H1 (cell line): ENCODE measurements at regions not wholly inside any gene's neighbourhood (a gene's known extent, or its start where the extent isn't known, plus 50 kb on each side); places are given as distances from the start of the nearest gene placed in this dataset.

Source experiments
- EP300 ChIP-seq, 2 experiments: IDR thresholded peaks; 1 replicate in 1 of 2; 2 replicates in 1 of 2; pipeline ENCODE4 v1.6.1; 2011 to 2012; ENCODE audit warnings: low read depth in 2 of 2, low read length in 2 of 2, mild to moderate bottlenecking in 2 of 2, borderline replicate concordance in 1 of 2, inconsistent platforms in 1 of 2, moderate library complexity in 1 of 2
- GABPA ChIP-seq: IDR thresholded peaks from 2 replicates; pipeline ENCODE4 v1.6.1; 2011; ENCODE audit warnings: mild to moderate bottlenecking, low read length, moderate library complexity, borderline replicate concordance; ENCODE audit not compliant: insufficient read depth
- KDM5A ChIP-seq: fragments of 200-600 bp; IDR thresholded peaks from 2 replicates; pipeline ENCODE4 v1.7.1; 2012; ENCODE audit warnings: mild to moderate bottlenecking, low read length, inconsistent platforms, mixed read lengths
- POU5F1 ChIP-seq: IDR thresholded peaks from 2 replicates; pipeline ENCODE4 v1.6.1; 2011; ENCODE audit warnings: low read depth, mild to moderate bottlenecking, low read length, moderate library complexity
- TEAD4 ChIP-seq: IDR thresholded peaks from 2 replicates; pipeline ENCODE4 v1.6.1; 2012; ENCODE audit warnings: low read depth, low read length, inconsistent platforms, mixed read lengths

DNA sequence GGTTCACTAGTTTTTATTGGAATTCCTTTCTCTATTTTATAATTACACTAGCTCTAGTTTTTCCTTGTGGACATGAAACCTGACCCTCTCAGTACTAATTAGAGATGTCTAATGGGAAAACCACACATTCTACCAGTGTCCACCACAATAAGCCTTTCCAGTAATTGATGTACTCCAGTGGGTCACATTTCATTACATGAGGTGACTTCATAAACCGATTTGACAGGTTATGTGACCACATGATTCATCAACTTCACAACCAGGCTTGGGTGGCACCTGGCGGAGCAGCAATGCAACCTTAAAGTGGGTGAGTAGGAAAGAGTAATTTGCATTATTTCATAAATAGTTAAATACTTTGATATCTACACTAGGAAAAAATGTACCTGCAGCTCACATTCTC lies 284.2 kb upstream of the ADAMTS16 start (continued):
- no peak for TF ChIP-seq GABPA
- TF ChIP-seq KDM5A, result no peak
- TF ChIP-seq POU5F1, result no peak
- TF ChIP-seq EP300 (IDR thresholded peaks at IDR 0.05; ENCODE audit: borderline replicate concordance in 1 of 2, low read depth in 2 of 2, low read length in 2 of 2), result no peak
- no peak for TF ChIP-seq TEAD4
